Heart right ventricle (tissue), 16 donors: ENCODE measurements at regions not wholly inside any gene's neighbourhood (a gene's known extent, or its start where the extent isn't known, plus 50 kb on each side); places are given as distances from the start of the nearest gene placed in this dataset.
"Not testable (repeated sequence)": the region's sequence is repeated elsewhere in the genome, so short reads cannot be mapped to it uniquely, and the experiment has no call there.

Experiments used
- ATAC-seq, 8 donors: fragments of 200-7000 bp; cut with Tn5 transposase; one replicate each; pipeline ENCODE4 v1.9.1; 2020; ENCODE audit warnings: mild to moderate bottlenecking in 8 of 8, moderate library complexity in 8 of 8, moderate number of reproducible peaks in 1 of 8
- DNase-seq, 2 donors: peaks; one replicate each; pipeline ENCODE4 v3.0.0-alpha.2; 2020
- H3K27ac ChIP-seq, 10 donors: fragments of 200-600 bp; sonication (generic) in 2 of 10; one replicate each; pipeline versions ENCODE4 v1.5.0 to v1.8.0; 2020 to 2022; ENCODE audit warnings: mild to moderate bottlenecking in 3 of 10
- H3K27me3 ChIP-seq, 7 donors: fragments of 200-600 bp; one replicate each; pipeline ENCODE4 v1.8.0; 2021 to 2022; ENCODE audit warnings: mild to moderate bottlenecking in 2 of 7
- H3K36me3 ChIP-seq, 9 donors: fragments of 200-600 bp; sonication (generic) in 1 of 9; one replicate each; pipeline versions ENCODE4 v1.5.0 to v1.8.0; 2020 to 2022; ENCODE audit warnings: mild to moderate bottlenecking in 2 of 9
- H3K4me1 ChIP-seq, 9 donors: fragments of 200-600 bp; sonication (generic) in 1 of 9; one replicate each; pipeline versions ENCODE4 v1.5.0 to v1.8.0; 2020 to 2022; ENCODE audit warnings: mild to moderate bottlenecking in 4 of 9
- H3K4me3 ChIP-seq, 10 donors: fragments of 200-600 bp; sonication (generic) in 2 of 10; one replicate each; pipeline versions ENCODE4 v1.5.0 to v1.8.0; 2020 to 2022; ENCODE audit warnings: mild to moderate bottlenecking in 7 of 10, moderate library complexity in 2 of 10
- H3K9me3 ChIP-seq, 11 donors: fragments of 200-600 bp in 10 of 11; sonication (generic) in 2 of 11; one replicate each; pipeline versions ENCODE4 v1.5.0 to v1.8.0; 2013 to 2022; ENCODE audit warnings: mild to moderate bottlenecking in 2 of 11, control low read depth in 1 of 11, moderate library complexity in 1 of 11
- CTCF ChIP-seq, 9 donors: fragments of 200-600 bp; sonication (generic) in 2 of 9; IDR thresholded peaks; one replicate each; pipeline versions ENCODE4 v1.5.0 to v1.8.0; 2021 to 2022; ENCODE audit warnings: antibody characterized with exemption in 9 of 9, mild to moderate bottlenecking in 5 of 9, moderate library complexity in 1 of 9
- WGBS, 2 donors: extraction: QIAGEN DNeasy Blood & Tissue Kit; methylation state at CpG; one replicate each; pipeline ENCODE4 v1.1.7; 2013; ENCODE audit warnings: inconsistent platforms in 1 of 2; 5-methylcytosine and 5-hydroxymethylcytosine counted together
- intact Hi-C, 10 donors: fragments of 100-400 bp; cut with DNase I; formaldehyde crosslinking; loops; one replicate each; pipeline versions ENCODE4 v1.11.1 to v1.14.2; 2022
- donor health status: Arrhythmogenic right ventricular cardiomyopathy.
- donor health status: ischemic (EF 13 %, LVEDD 7.1; RV severe dilation, severe dysfunction).
- donor health status: healthy with polysubstance abuse.
- donor health status: DM: no; HTN: yes; CAD: no.
- donor health status: DM: no; HTN: no; CAD: no.
- donor health status: ischemic (EF 25% LVEDD 6.9; RV normal size, moderate dysfunction).
- donor health status: ischemic (EF 25% LVEDD 5.7; RV mildly dilated, moderate dysfunction).
- donor health status: healthy.
- donor health status: DM: yes; HTN: yes; CAD: no.
- donor health status: Ischemic cardiomyopathy.
- donor health status: ischemic (EF 35%, LVEDD 5.7; RV mildly dilated, moderate dysfunction).
- donor health status: nonischemic (EF 11% LVEDD 7.7; RV severe dilation, severe dysfunction).
- donor health status: DM: yes; HTN: yes; CAD: no.
- donor health status: PGD.
- donor health status: ischemic (EF 29% LVEDD 5.4; RV normal size, mild dysfunction).
- donor health status: nonischemic (EF 23%, LVEDD 6.1; RV moderate dilation, normal function).

GRCh38 chr1:203565981-203566380 is 60.7 kb upstream of the ATP2B4 start:
- DNase-seq (no peak), ATAC-seq (no peak)
- no peak for TF ChIP-seq CTCF (IDR thresholded peaks at IDR 0.05)
- intact Hi-C loops, result no loop called here
- WGBS, 2 donors, result 90 to 91% methylated on average over 4 of the region's 4 CpGs
- Histone ChIP-seq H3K9me3 (no peaks in the 10 kb centered on the region), H3K4me3 (no peak overlapping the region), H3K36me3 (no peaks in the 10 kb centered on the region), H3K27me3 (no peaks in the 10 kb centered on the region), H3K4me1 (peaks cover 0 to 3% (median 0%) of the 10 kb centered on the region in 9 donors), H3K27ac (no peak overlapping the region)

DNA sequence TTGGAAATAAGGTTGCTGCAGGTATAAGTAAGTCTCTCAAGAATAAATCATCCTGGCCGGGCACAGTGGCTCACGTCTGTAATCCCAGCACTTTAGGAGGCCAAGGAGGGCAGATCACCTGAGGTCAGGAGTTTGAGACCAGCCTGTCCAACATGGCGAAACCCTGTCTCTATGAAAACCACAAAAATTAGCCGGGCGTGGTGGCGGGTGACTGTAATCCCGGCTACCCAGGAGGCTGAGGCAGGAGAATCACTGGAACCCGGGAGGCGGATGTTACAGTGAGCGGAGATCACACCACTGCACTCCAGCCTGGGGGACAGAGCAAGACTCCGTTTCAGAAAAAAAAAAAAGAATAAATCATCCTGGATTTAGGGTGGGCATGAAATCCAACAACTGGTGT is 59.7 kb upstream of the ATP2B4 start:
- 96 to 97% methylated on average over 11 of the region's 11 CpGs for WGBS, 2 donors
- H3K4me1 ChIP-seq, H3K27me3 ChIP-seq, intact Hi-C loops, ATAC-seq, H3K4me3 ChIP-seq, DNase-seq, H3K9me3 ChIP-seq, H3K36me3 ChIP-seq, H3K27ac ChIP-seq: not testable (repeated sequence)

GRCh38 chr1:203567596-203567995 is 59.0 kb upstream of the ATP2B4 start:
- H3K4me3 ChIP-seq, result no peak overlapping the region
- no peaks in the 10 kb centered on the region for H3K9me3 ChIP-seq
- WGBS, 2 donors, result 92 to 94% methylated on average over 5 of the region's 5 CpGs
- ATAC-seq (no peak), DNase-seq (no peak)
- no peak for TF ChIP-seq CTCF (IDR thresholded peaks at IDR 0.05)
- no peaks in the 10 kb centered on the region for H3K36me3 ChIP-seq
- intact Hi-C loops, result no loop called here
- no peak overlapping the region for H3K27ac ChIP-seq
- H3K4me1 ChIP-seq, result no peaks in the 10 kb centered on the region
- no peaks in the 10 kb centered on the region for H3K27me3 ChIP-seq

GRCh38 chr1:203569490-203570318 is 56.9 kb upstream of the ATP2B4 start:
- no peaks in the 10 kb centered on the region for H3K4me1 ChIP-seq
- no peaks in the 10 kb centered on the region for H3K9me3 ChIP-seq
- H3K36me3 ChIP-seq, result no peaks in the 10 kb centered on the region
- intact Hi-C loops, result loop anchor here in 1 of 10 donors (5.0 kb wide), 1 partner anchor 1217 kb away; no protein-coding TSS in a partner anchor
- DNase-seq, result no peak
- ATAC-seq, result no peak
- no peak overlapping the region for H3K4me3 ChIP-seq
- no peak overlapping the region for H3K27ac ChIP-seq
- H3K27me3 ChIP-seq, result no peaks in the 10 kb centered on the region
- no peak for TF ChIP-seq CTCF (IDR thresholded peaks at IDR 0.05)
- WGBS, 2 donors, result 85 to 88% methylated on average over 12 of the region's 12 CpGs

GRCh38 chr1:203570805-203571204 is 55.8 kb upstream of the ATP2B4 start:
- TF ChIP-seq CTCF (IDR thresholded peaks at IDR 0.05), result no peak
- Histone ChIP-seq H3K27me3 (no peaks in the 10 kb centered on the region), H3K9me3 (no peaks in the 10 kb centered on the region), H3K36me3 (no peaks in the 10 kb centered on the region), H3K4me1 (no peaks in the 10 kb centered on the region), H3K27ac (no peak overlapping the region), H3K4me3 (no peak overlapping the region)
- DNase-seq (no peak), ATAC-seq (no peak)
- WGBS, 2 donors, result 62 to 72% methylated on average over 2 to 3 of the region's 3 CpGs
- intact Hi-C loops, result loop anchor here in 1 of 10 donors (5.0 kb wide), 1 partner anchor 1219 kb away; no protein-coding TSS in a partner anchor
